ENCODE measurements at regions not wholly inside any gene's neighbourhood (a gene's known extent, or its start where the extent isn't known, plus 50 kb on each side); places are given as distances from the start of the nearest gene placed in this dataset.

- Histone ChIP-seq H3K9ac (ENCODE audit: insufficient read depth in 1 of 2, low read length in 2 of 2) (no peak overlapping the region), H3K27ac (ENCODE audit: low read depth in 1 of 2, low read length in 1 of 2) (no peak overlapping the region), H3K9me3 (ENCODE audit: control insufficient read depth in 4 of 4, insufficient read depth in 3 of 4, low read length in 3 of 4) (no peaks in the 10 kb centered on the region), H3K36me3 (ENCODE audit: control insufficient read depth in 4 of 4, insufficient read depth in 4 of 4, low read length in 4 of 4) (no peaks in the 10 kb centered on the region), H3K4me1 (ENCODE audit: control insufficient read depth in 5 of 5, insufficient read depth in 5 of 5, low read length in 5 of 5) (no peaks in the 10 kb centered on the region), H3K4me3 (no peak overlapping the region), H3K27me3 (ENCODE audit: control insufficient read depth in 3 of 3, insufficient read depth in 3 of 3, low read length in 2 of 3) (no peaks in the 10 kb centered on the region)
- ATAC-seq (ENCODE audit: insufficient read depth, low FRiP score) (no peak), DNase-seq (no peak)
- WGBS, 2 donors = 75 to 80% methylated on average over 5 of the region's 5 CpGs
- no peak for TF ChIP-seq CTCF (IDR thresholded peaks at IDR 0.05; ENCODE audit: control extremely low read depth, extremely low read depth)
These were observed 599.5 kb upstream of the NRSN1 start for GRCh38 chr6:23526526-23526925.

GRCh38 chr6:23529902-23530301 is 596.1 kb upstream of the NRSN1 start:
- peak in 2 of 3 donors; percentile 7 to 41 for DNase-seq

GRCh38 chr6:23531666-23532065 is 594.3 kb upstream of the NRSN1 start:
- 68 to 75% methylated on average over 2 of the region's 2 CpGs for WGBS, 2 donors

More at GRCh38 chr6:23529902-23530301, 596.1 kb upstream of the NRSN1 start:
- H3K9me3 ChIP-seq (ENCODE audit: control insufficient read depth in 4 of 4, insufficient read depth in 3 of 4, low read length in 3 of 4) = no peaks in the 10 kb centered on the region
- no peak overlapping the region for H3K9ac ChIP-seq (ENCODE audit: insufficient read depth in 1 of 2, low read length in 2 of 2)
- H3K36me3 ChIP-seq (ENCODE audit: control insufficient read depth in 4 of 4, insufficient read depth in 4 of 4, low read length in 4 of 4) = no peaks in the 10 kb centered on the region
- TF ChIP-seq CTCF (IDR thresholded peaks at IDR 0.05; ENCODE audit: control extremely low read depth, extremely low read depth) = no peak
- peaks cover 0 to 2% (median 0%) of the 10 kb centered on the region in 5 donors for H3K4me1 ChIP-seq (ENCODE audit: control insufficient read depth in 5 of 5, insufficient read depth in 5 of 5, low read length in 5 of 5)
- H3K27ac ChIP-seq (ENCODE audit: low read depth in 1 of 2, low read length in 1 of 2) = no peak overlapping the region
- H3K27me3 ChIP-seq (ENCODE audit: control insufficient read depth in 3 of 3, insufficient read depth in 3 of 3, low read length in 2 of 3) = no peaks in the 10 kb centered on the region
- no peak for ATAC-seq (ENCODE audit: insufficient read depth, low FRiP score)
- 44 to 64% methylated on average over 2 of the region's 2 CpGs for WGBS, 2 donors
- H3K4me3 ChIP-seq = no peak overlapping the region

More at GRCh38 chr6:23531666-23532065, 594.3 kb upstream of the NRSN1 start:
- no peak for TF ChIP-seq CTCF (IDR thresholded peaks at IDR 0.05; ENCODE audit: control extremely low read depth, extremely low read depth)
- DNase-seq (no peak), ATAC-seq (ENCODE audit: insufficient read depth, low FRiP score) (no peak)
- Histone ChIP-seq H3K9me3 (ENCODE audit: control insufficient read depth in 4 of 4, insufficient read depth in 3 of 4, low read length in 3 of 4) (no peaks in the 10 kb centered on the region), H3K27me3 (ENCODE audit: control insufficient read depth in 3 of 3, insufficient read depth in 3 of 3, low read length in 2 of 3) (no peaks in the 10 kb centered on the region), H3K36me3 (ENCODE audit: control insufficient read depth in 4 of 4, insufficient read depth in 4 of 4, low read length in 4 of 4) (no peaks in the 10 kb centered on the region), H3K4me3 (no peak overlapping the region), H3K27ac (ENCODE audit: low read depth in 1 of 2, low read length in 1 of 2) (no peak overlapping the region), H3K9ac (ENCODE audit: insufficient read depth in 1 of 2, low read length in 2 of 2) (no peak overlapping the region), H3K4me1 (ENCODE audit: control insufficient read depth in 5 of 5, insufficient read depth in 5 of 5, low read length in 5 of 5) (peaks cover 0 to 2% (median 0%) of the 10 kb centered on the region in 5 donors)

Data from lung (tissue), 11 donors.